ENCODE measurements at regions not wholly inside any gene's neighbourhood (a gene's known extent, or its start where the extent isn't known, plus 50 kb on each side); places are given as distances from the start of the nearest gene placed in this dataset.

DNA sequence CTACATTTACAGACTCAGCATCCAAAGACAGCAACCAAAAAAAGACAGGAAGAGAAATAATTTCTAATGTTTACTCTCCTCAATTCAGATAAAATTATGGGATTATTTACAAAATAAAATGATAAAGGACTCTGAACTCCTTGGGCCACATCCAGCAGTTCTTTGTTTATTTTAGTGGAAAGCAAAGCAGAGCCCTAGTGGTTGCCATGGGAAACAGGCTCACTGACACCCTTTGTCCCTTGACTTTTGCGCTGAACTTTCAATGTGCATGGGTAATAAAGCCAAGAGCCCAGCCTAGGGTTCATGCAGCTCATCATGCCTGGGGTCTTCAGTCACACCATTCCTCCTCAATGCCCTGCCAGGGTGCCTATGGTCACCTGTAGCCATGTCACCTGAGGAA, 442.6 kb upstream of the IGFBP3 start:
- DNase-seq (ENCODE audit: low read depth), result no peak

DNA sequence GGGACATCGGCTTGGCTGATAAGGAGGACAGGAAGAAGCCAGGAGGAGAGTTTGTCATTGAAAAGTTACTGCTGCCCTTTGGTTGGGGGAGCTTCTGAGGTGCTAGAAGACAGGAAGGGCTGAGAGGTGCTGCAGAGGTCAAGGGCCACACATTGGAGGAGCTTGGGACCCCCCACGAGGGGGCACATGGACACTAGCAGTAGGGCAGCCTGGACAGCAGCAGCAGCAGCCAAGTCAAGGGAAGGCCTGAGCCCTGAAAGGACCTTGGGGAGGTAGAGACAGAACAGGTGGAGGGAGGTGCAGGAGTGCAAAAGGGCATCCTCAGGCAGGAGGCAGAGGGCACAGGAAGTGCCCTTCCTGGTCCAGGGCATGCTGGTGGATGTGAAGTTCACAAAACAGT, 439.7 kb upstream of the IGFBP3 start:
- DNase-seq (ENCODE audit: low read depth), result no peak

DNA sequence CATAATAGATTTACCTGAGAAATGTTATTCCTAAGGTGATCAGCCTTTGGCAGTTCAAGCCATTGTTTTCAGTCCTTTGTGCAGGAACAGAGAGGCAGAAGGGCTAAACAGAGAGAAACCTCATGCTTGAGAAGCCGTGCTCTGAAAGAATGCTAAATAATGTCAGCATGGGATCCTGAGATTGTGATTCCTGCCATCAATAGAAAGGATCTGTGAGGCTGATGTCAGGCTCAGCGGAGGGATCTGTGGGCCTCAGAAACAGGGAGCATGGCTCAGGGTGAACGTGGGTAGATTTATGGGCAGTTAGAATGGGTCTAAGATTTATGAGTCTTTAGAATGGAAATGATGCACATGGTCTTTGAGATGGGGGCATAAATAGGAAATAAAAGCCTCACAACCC, 439.2 kb upstream of the IGFBP3 start:
- no peak for DNase-seq (ENCODE audit: low read depth)

DNA sequence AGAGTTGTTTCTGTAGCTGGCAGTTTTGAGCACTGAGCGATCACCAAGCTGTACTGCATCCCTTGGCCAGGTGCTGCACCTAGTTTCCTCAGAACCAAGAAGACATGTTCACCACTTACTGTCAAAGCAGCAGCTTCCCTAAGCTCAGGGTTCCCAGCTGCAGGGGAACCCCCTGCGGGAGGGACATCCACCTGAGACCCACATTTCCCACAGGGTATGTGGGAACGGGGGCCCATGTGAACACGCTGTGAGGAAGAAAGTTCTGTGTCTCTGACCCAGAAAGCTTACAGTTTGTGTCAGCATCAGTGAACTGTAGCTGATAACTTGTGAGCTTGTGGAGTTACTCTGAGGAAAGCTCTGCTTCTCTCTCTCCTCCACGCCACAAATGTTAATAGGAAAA, 436.8 kb upstream of the IGFBP3 start:
- DNase-seq (ENCODE audit: low read depth), result no peak

DNA sequence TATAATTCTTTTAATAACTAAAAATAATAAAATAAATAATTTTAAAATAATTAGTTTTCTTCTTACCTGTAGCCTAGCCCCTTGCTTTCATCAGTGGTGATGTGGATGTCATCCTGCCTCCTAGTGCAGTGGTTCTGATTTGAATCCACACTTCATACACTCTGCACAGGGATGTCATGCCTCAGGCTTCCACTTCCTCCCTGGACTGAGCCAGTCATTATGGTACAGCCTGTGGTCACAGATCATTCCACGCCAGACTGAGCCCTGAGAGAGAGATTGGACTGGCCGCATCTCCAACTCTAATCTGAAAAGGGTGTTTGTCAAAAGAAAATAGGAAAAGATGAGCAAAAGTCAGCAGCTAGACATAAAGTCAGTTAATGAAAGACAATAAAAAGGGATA, 436.2 kb upstream of the IGFBP3 start:
- no peak for DNase-seq (ENCODE audit: low read depth)

DNA sequence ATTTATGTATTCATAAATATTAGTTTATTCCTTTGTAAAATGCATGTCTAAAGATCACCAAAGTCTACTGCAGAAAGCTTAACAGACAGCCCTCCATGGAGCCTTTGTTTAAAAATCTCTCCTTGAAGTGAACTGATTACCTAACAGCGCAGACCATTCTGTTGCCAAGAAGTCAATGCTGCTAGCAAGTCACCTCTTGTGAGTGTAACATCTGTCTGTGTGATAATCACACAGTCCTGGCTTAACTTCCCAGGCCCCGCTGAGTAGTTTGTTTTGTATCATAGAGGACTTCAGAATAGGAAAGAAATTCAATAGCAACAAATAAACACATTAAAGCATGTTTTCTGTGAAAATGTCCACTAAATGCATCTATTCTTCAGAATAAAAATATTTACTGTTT, 435.3 kb upstream of the IGFBP3 start:
- no peak for DNase-seq (ENCODE audit: low read depth)

DNA sequence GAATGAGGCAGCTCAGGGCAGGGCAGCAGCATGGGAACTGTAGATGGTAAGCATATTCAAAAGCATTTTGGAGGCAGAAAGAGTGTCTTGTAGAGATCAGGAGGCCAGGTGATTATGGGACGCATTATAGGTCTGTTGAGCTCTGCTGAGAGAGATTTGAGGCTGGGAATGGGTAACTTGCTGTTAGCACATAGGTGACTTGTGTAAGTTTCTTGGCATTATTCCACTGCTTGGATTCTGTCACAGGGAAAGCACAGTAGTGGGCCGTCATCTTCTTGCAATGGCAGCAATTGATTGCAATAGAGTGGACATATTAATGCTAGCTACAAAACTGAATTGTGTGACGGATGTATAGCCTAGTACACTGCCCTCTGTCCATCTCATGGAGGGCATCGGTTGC, 434.3 kb upstream of the IGFBP3 start:
- DNase-seq (ENCODE audit: low read depth), result no peak

DNA sequence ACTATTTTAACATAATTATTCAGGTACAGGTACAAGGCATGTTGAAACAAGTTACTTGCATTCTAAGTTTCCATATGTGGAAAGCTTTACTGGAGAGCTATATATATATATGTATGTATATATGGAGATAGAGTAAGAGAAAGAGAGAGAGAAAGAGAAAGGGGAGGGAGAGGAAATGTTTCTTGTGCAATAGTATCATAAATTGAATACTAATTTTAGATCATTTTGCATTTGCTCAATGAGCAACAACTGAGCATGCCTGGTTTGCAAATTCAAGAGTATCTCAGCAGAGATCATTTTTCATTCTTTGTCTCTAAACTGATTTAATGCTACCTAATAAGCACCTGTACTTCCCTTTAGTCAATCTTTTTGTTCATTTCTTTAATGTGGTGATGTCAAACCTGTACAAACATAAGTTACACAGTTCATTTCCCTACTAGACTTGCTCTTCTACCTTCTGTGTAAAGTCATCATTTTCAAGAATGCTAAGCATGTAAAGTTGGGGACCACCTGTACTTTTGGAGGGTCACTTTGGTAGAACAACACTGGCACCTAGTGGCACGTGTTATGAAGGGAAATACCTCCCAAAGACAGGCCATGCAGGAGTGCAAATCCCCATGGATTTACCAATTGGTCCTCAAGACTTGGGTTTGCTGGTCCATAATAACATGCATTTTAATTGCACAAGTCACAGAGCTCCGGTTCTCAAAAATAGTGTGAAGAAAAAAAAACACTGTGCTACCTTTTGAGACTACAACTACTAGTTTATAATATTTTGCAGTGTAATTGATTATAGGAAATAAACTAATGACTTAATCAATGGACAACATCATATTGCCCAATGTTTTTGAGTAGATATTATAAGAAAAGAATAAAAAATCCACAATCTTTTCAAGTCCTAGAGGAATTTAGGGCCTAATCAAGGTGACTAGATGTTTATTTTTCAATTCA, 431.2 kb upstream of the IGFBP3 start:
- DNase-seq (ENCODE audit: low read depth), result peak; percentile 24

DNA sequence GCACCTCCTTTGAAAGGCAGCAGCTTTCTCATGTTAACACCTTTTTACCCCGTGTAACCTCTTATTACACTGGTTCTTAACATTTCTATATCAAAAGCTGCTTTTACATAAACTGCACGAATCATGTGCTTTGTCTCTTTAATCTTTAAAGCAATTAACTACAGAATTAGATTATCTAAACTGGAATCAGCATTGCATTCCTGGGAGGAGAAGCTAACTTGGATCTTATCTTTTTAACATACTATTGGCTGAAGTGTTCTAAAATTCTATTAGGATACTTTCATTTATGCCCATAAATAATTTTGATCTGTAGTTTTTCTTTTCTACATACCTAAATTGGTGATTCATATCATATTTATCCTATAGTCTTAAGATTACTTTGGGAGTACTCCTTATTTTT, 428.4 kb upstream of the IGFBP3 start:
- DNase-seq (ENCODE audit: low read depth), result no peak

DNA sequence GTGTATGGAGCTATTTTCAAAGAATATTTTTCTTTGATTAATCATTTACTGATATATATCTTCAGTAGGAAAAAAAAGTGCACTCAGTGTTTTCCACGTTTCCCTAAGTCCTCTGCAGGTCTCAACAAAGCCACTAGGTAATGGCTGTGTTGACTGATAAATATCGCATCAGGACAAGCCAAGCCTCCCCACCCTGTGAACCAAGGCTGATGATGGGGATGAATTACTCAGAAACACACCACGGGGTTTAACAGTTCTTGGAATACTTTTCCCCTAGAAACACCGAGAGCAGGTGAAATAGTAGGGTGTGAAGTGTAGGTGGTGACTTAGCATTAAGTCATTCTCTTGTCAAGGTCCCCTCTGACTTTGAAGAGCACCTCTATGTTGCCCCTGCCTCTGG, 423.5 kb upstream of the IGFBP3 start:
- DNase-seq (ENCODE audit: low read depth), result no peak

DNA sequence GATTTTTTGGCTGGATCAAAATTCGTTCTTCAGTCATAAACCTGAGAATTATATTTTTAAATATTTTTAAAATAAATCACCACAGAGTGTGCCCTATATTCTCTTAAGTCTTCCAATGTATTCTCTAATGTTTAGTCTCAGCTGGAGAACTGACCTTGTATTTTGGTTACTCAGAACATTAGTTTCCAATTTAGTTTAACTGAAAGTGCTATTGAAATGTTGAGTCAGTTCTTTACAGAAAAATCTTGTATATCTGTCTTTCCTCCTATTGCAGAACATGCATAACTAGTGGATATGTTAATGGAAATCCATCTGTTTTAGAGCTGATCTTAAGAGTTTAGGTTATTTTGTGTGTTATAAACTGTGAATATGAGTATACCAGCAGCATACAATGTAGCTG, 422.7 kb upstream of the IGFBP3 start:
- DNase-seq (ENCODE audit: low read depth), result no peak

DNA sequence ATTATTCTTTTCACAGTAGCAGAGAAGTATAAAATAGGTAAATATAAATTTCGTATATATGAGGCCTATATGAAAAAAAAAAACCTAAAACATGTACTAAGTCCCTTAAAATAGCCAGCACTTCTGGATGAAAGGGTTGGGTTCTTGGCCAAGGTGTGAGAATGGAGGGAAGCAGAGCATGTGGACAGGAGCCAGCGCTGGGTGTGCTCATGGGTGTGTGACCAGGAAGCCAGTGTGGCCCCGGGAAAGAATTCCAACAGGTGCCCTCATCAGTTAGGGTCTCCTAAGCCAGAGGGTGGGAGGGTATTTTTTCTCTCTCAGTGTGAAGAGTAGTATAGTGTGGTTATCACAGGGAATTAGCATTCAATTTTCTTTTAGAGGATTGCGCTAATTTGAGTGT, 401.9 kb upstream of the IGFBP3 start:
- no peak for DNase-seq (ENCODE audit: low read depth)

DNA sequence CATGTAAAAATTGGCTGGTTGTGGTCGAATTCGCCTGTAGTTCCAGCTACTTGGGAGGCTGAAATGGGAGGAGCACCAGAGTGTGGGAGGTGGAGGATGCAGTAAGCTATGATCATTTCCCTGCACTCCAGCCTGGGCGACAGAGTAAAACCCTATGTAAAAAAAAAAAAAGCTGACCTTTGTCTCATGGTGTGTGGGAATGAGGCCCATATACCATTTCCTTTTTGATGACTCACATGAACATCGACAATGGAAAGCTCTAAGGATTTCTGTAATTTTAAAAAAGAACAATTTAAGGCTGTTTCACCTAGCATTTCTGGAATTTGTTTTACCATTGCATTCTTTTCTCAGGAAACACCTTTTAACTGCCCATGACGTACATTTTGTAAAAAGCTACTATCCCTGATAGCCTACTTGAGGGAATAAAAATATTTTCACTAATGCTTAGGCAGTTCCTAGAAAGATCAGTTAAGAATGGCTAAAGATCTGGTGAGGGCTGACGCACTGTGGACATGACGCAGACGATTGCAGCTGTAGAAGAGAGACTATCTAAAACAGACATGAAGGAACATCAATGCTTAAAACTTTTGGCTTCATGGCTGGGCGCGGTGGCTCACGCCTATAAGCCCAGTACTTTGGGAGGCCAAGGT, 400.6 kb upstream of the IGFBP3 start:
- no peak for DNase-seq (ENCODE audit: low read depth)

DNA sequence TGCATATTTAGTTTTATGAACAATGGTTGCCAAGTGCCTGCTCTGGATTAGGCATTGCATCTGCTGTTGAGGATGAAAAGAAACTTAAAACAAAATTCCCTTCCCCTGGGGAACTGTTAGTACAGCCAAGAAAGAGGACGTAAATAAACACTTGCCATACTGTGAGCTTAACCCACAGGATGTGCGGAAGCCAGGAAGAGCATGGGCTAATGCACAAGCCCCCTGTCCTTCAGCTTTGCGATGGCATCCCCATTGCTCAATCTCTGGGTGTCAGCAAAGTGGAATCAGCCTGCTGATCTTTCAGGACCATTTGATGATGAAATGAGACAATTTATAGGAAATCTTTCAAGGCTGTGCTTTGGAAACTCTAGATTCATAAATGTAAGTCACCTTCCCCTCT, 399.9 kb upstream of the IGFBP3 start:
- DNase-seq (ENCODE audit: low read depth), result no peak

DNA sequence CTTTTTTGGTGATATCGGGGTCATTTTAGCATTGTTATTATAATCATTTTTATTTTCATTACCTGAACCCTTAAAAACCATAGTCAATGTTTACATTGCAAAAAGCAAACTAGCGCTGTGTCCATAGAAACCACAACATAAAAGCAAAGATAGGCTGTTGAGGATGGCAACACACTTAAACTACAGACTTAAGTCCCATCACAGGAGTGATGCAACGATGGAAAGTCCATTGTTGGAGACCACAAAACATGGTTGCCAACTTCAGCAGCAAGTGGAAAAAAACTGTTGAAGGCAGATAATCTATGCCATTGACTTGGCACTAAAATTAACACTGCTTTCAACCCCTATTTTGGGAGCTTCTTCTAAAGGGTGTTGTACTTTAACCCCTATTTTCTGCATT, 398.8 kb upstream of the IGFBP3 start:
- DNase-seq (ENCODE audit: low read depth), result no peak

DNA sequence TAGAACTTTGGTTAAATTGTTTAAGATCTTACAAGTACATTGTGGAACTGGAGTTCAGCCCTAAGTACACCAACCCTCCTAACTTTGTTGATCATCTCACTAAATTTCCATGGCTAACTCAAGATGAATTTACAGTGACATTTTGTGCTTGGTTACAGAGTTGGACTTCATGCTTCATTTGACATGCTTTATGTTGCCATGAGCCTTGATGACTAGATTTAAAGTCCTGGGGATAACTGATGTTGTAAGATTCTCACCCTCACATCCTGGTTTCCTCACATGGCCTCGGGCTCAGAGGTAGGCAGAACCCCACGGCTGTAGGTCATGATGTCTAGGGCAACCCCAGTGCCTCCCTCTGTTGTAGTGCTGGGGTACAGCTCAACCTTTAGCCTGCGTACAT, 397.2 kb upstream of the IGFBP3 start:
- DNase-seq (ENCODE audit: low read depth), result no peak

DNA sequence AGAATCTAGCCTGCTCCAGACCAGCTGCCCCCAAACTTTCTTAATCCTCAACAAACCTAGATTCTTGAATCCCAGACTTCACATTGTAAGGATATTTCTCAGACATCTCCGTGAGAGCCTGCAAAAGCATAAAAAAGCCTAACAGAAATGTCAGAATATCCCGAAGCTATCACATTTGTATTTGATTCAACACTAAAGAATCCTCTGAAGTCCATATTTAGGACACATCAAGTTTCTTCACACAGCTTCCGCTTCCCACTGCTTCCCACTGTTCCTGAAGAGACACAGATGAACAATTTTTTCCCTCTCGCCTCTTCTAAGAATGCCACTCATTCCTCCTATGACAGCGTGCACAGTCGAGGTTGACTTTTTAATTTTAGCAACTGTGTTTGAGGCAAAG, 396.2 kb upstream of the IGFBP3 start:
- no peak for DNase-seq (ENCODE audit: low read depth)

DNA sequence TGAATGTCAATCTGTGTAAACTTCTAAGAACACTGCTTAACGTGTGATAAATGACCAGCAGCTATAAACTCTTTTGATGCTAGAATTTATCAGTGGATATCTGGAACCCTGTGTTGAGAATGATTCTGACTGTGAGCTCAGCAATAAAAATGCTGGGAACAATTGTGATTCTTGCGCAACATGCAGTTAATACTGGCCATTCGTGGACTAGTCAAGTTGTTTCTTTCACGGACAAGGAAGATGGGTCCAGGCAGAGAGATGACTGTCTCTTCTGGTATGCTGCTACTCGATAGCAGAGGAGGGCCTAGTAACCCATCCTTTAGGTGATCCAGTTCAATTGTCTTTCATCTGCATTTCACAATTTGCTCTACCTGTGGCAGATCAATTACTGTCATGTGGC, 394.8 kb upstream of the IGFBP3 start:
- DNase-seq (ENCODE audit: low read depth), result no peak

DNA sequence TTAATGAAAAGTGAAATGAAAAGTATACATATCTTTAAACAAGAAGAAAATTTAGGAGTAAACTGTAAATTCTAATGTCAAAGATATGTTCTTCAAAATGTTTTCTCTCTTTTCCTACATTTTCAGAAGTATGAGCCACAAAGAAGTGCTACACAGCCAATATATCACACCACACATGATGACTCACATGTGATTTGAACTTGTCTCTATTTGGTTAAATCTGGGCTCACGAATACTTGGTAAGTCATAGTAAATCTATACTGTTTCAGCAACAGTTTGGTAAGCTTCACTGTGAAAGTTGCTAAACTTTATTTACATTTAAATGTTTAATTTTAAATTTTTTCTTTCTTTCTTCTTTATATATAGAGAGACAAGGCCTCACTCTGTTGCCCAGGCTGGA, 380.6 kb upstream of the IGFBP3 start:
- DNase-seq (ENCODE audit: low read depth), result peak; percentile 44

DNA sequence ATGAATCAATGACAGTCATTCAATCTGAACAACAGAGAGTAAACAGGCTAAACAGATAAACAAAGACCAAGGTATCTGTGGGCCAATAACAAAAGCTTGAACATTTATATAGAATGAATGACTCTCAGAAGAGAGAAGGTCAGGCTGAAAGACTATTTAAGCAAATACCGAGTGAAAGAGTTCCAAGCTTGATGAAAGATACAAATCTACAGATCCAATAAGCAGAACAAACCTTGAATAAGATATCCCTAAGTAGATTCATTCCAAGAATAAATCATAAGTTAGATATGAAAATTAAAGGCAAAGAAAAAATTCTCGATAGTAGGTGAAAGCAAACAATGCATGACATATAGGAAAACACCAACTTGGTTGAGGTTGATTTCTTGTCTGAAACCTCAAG, 376.4 kb upstream of the IGFBP3 start:
- no peak for DNase-seq (ENCODE audit: low read depth)

DNA sequence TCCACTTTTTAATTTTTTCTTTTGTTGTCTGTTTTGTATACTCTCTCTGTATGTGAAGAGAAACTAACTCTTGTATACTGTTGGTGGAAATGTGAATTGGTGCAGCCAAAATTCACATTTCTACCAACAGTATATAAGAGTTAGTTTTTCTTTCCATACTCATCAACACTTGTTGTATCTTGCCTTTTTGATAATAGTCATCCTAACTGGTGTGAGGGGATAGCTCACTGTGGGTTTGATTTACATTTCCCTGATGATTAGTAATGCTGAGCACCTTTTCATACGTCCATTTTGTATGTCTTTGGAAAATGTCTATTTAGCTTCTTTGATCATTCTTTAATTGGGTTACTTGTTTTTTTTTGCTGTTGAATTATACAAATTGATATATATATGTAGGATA, 375.5 kb upstream of the IGFBP3 start:
- DNase-seq (ENCODE audit: low read depth), result no peak

DNA sequence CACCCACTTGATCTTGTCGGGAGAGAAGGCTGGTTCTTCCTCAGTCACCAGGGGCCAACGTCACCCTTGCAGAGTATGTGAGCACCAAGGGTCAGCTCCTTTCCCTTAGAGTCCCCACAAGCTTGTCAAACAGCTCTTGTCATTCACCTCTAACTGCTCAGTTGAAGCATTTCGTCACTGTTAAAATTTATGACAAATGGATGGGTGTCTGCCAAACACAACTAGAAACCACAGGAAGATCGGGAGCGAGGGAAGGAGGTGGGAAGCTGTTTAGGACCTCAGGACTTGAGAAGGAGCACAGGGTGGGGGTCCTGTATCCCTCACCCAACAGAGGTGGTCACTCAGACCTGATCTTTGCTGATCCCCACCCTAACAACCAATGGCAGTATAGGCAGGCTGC, 373.3 kb upstream of the IGFBP3 start:
- no peak for DNase-seq (ENCODE audit: low read depth)

DNA sequence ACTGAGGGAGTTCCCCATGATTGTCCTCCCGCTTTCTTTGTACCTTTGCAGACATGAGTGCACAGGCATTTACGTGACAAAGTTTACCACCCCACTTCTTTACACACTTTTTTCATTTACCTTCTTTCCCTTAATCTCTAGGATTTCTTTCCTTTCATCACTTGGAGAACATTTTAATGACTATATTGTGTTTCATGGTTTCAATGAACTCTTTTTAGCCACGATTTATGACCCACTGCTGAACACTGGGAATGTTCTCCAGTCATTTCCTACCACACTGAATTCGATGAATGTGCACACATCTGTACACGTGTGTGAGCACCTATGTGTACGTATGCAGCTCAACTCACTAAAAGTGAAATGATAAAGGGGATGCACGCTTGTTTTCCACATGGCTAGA, 371.7 kb upstream of the IGFBP3 start:
- no peak for DNase-seq (ENCODE audit: low read depth)
